Stimulated activated CD8-positive, alpha-beta memory T cell treated with anti-CD3 and anti-CD28 coated beads, Interleukin-4, amount 100 ng/mL, for 4 hours (primary cell): ENCODE measurements at regions not wholly inside any gene's neighbourhood (a gene's known extent, or its start where the extent isn't known, plus 50 kb on each side); places are given as distances from the start of the nearest gene placed in this dataset.

ENCODE experiments used
- DNase-seq, 2 donors: peaks; one replicate each; pipeline ENCODE4 v3.0.0-alpha.2; 2020; ENCODE audit warnings: low read depth in 2 of 2, low spot score in 1 of 2

- DNase-seq = no peak
Measured at GRCh38 chr18:37637478-37637850, 71.9 kb upstream of the CELF4 start.

GRCh38 chr18:37636831-37637477 lies 71.4 kb upstream of the CELF4 start:
- no peak for DNase-seq

GRCh38 chr18:37634516-37634915 lies 68.9 kb upstream of the CELF4 start:
- DNase-seq = no peak

- DNase-seq = no peak
Measured at GRCh38 chr18:37631422-37631821, 65.8 kb upstream of the CELF4 start.

- DNase-seq = no peak
Measured at GRCh38 chr18:37630334-37630733, 64.7 kb upstream of the CELF4 start.

- no peak for DNase-seq
Measured at GRCh38 chr18:37628470-37629220, 63.0 kb upstream of the CELF4 start.

- no peak for DNase-seq
Measured at GRCh38 chr18:37624318-37624717, 58.7 kb upstream of the CELF4 start.

- no peak for DNase-seq
Measured at GRCh38 chr18:37619964-37620363, 54.4 kb upstream of the CELF4 start.

GRCh38 chr18:37617623-37618022 lies 52.0 kb upstream of the CELF4 start:
- DNase-seq = no peak
